ENCODE measurements at regions not wholly inside any gene's neighbourhood (a gene's known extent, or its start where the extent isn't known, plus 50 kb on each side); places are given as distances from the start of the nearest gene placed in this dataset.
"Not testable (repeated sequence)": the region's sequence is repeated elsewhere in the genome, so short reads cannot be mapped to it uniquely, and the experiment has no call there.

DNA sequence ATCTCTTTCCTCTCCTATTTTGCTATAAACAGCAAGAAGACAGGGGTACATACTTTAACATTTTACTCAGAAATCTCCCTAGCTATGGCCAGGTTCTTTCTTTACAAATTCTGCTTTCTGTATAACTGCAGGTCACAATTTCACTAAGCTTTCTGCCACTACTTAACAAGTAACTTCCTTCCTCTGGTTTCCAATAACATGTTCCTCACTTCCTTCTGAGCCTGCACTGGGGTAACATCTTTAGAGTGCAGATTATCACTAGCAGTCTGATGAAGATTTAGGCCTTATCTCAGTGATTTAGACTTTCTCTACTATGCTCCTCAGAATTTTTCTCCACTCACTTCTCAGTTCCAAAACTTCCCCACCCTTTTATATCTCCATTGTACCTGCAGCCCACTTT, 1930.5 kb upstream of the AGA start:
- Histone ChIP-seq H3K4me2 (ENCODE audit: control insufficient read depth, insufficient read depth) (no peak overlapping the region), H3K4me1 (ENCODE audit: control insufficient read depth, insufficient read depth, low read length) (no peaks in the 10 kb centered on the region), H2AFZ (ENCODE audit: control insufficient read depth, low read depth, low read length) (no peak overlapping the region), H3K9me3 (replicated peaks; ENCODE audit: control insufficient read depth, insufficient read depth, low read length) (no peaks in the 10 kb centered on the region), H3K79me2 (ENCODE audit: control insufficient read depth, insufficient read depth, low read length) (no peaks in the 10 kb centered on the region), H3K4me3 (no peak overlapping the region), H4K20me1 (ENCODE audit: control insufficient read depth, insufficient read depth) (no peaks in the 10 kb centered on the region), H3K27me3 (replicated peaks in 1 of 2; ENCODE audit: control insufficient read depth in 2 of 2, insufficient read depth in 2 of 2, low read length in 1 of 2) (no peaks in the 10 kb centered on the region), H3K27ac (ENCODE audit: control insufficient read depth, insufficient read depth) (no peak overlapping the region), H3K36me3 (ENCODE audit: control insufficient read depth in 2 of 2, insufficient read depth in 2 of 2, low read length in 1 of 2) (no peaks in the 10 kb centered on the region), H3K9ac (ENCODE audit: control insufficient read depth, insufficient read depth, low read length) (no peak overlapping the region)
- RAD21 ChIA-PET (ENCODE audit: unreplicated experiment): no interaction called here
- CTCF ChIA-PET: no interaction called here
- in situ Hi-C loops (cut with MboI) (no loop called here), intact Hi-C loops (cut with micrococcal nuclease; ENCODE audit: unreplicated experiment) (no loop called here)
- no peak for ATAC-seq
- no peak for DNase-seq (ENCODE audit: low read depth, low spot score)
- FAIRE-seq: no peak
- POLR2A ChIA-PET: no interaction called here
- SMC1A ChIA-PET (ENCODE audit: uncharacterized antibody, unreplicated experiment): no interaction called here
- no TSS peak for BruUV-seq (replicated peaks)
- no peak for TF ChIP-seq KAT2A (conservative IDR thresholded peaks at IDR 0.05; ENCODE audit: control insufficient read depth, low read depth, low read length)
- TF ChIP-seq NR2C2 (IDR thresholded peaks at IDR 0.05; ENCODE audit: borderline replicate concordance, control insufficient read depth, insufficient read length, low read depth): no peak
- TF ChIP-seq, protein P1, sequence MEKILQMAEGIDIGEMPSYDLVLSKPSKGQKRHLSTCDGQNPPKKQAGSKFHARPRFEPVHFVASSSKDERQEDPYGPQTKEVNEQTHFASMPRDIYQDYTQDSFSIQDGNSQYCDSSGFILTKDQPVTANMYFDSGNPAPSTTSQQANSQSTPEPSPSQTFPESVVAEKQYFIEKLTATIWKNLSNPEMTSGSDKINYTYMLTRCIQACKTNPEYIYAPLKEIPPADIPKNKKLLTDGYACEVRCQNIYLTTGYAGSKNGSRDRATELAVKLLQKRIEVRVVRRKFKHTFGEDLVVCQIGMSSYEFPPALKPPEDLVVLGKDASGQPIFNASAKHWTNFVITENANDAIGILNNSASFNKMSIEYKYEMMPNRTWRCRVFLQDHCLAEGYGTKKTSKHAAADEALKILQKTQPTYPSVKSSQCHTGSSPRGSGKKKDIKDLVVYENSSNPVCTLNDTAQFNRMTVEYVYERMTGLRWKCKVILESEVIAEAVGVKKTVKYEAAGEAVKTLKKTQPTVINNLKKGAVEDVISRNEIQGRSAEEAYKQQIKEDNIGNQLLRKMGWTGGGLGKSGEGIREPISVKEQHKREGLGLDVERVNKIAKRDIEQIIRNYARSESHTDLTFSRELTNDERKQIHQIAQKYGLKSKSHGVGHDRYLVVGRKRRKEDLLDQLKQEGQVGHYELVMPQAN (conservative IDR thresholded peaks at IDR 0.05): no peak
- no peak for TF ChIP-seq ZBED1 (IDR thresholded peaks at IDR 0.05; ENCODE audit: borderline replicate concordance)
- no peak for TF ChIP-seq POLR2AphosphoS2 (IDR thresholded peaks at IDR 0.05; ENCODE audit: low read depth, low read length)
- no peak for TF ChIP-seq CREB1 (IDR thresholded peaks at IDR 0.05; ENCODE audit: low read depth)
- TF ChIP-seq RELA (IDR thresholded peaks at IDR 0.05; ENCODE audit: borderline replicate concordance, partially characterized antibody): no peak
- TF ChIP-seq MEF2B (IDR thresholded peaks at IDR 0.05; ENCODE audit: partially characterized antibody, poor library complexity, severe bottlenecking): no peak
- TF ChIP-seq, protein P2, sequence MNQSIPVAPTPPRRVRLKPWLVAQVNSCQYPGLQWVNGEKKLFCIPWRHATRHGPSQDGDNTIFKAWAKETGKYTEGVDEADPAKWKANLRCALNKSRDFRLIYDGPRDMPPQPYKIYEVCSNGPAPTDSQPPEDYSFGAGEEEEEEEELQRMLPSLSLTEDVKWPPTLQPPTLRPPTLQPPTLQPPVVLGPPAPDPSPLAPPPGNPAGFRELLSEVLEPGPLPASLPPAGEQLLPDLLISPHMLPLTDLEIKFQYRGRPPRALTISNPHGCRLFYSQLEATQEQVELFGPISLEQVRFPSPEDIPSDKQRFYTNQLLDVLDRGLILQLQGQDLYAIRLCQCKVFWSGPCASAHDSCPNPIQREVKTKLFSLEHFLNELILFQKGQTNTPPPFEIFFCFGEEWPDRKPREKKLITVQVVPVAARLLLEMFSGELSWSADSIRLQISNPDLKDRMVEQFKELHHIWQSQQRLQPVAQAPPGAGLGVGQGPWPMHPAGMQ (IDR thresholded peaks at IDR 0.05; ENCODE audit: borderline replicate concordance): no peak
- TF ChIP-seq EGR1 (IDR thresholded peaks at IDR 0.05; ENCODE audit: borderline replicate concordance in 1 of 2, low read depth in 2 of 2, low read length in 2 of 2): no peak
- TF ChIP-seq NR2F1 (conservative IDR thresholded peaks at IDR 0.05): no peak
- no peak for TF ChIP-seq MTA3 (IDR thresholded peaks at IDR 0.05; ENCODE audit: borderline replicate concordance, low read length)
- no peak for TF ChIP-seq BMI1 (IDR thresholded peaks at IDR 0.05; ENCODE audit: borderline replicate concordance)
- no peak for TF ChIP-seq TCF7 (IDR thresholded peaks at IDR 0.05; ENCODE audit: borderline replicate concordance)
- no peak for TF ChIP-seq NBN (IDR thresholded peaks at IDR 0.05)
- TF ChIP-seq SUPT20H (IDR thresholded peaks at IDR 0.05; ENCODE audit: borderline replicate concordance, control insufficient read depth, low read depth, low read length): no peak

DNA sequence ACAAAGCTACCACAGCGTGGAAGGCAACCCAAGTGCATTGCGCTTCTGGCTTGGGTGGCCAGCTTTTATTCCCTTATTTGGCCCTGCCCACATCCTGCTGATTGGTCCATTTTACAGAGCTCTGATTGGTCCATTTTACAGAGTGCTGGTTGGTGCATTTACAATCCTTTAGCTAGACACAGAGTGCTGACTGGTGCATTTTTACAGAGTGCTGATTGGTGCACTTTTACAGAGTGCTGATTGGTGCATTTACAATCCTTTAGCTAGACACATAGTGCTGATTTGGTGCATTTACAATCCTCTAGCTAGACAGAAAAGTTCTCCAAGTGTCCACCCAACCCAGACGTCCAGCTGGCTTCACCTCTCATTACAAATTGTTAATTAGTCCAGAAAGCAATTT, 1936.6 kb upstream of the AGA start:
- in situ Hi-C loops (cut with MboI); BruUV-seq (replicated peaks); ATAC-seq; H4K20me1 ChIP-seq (ENCODE audit: control insufficient read depth, insufficient read depth); H3K79me2 ChIP-seq (ENCODE audit: control insufficient read depth, insufficient read depth, low read length); intact Hi-C loops (cut with micrococcal nuclease; ENCODE audit: unreplicated experiment); RAD21 ChIA-PET (ENCODE audit: unreplicated experiment); H3K9me3 ChIP-seq (replicated peaks; ENCODE audit: control insufficient read depth, insufficient read depth, low read length); H3K27me3 ChIP-seq (replicated peaks in 1 of 2; ENCODE audit: control insufficient read depth in 2 of 2, insufficient read depth in 2 of 2, low read length in 1 of 2); H3K27ac ChIP-seq (ENCODE audit: control insufficient read depth, insufficient read depth); H3K4me1 ChIP-seq (ENCODE audit: control insufficient read depth, insufficient read depth, low read length); H3K4me2 ChIP-seq (ENCODE audit: control insufficient read depth, insufficient read depth); H3K9ac ChIP-seq (ENCODE audit: control insufficient read depth, insufficient read depth, low read length); DNase-seq (ENCODE audit: low read depth, low spot score); H3K4me3 ChIP-seq; H2AFZ ChIP-seq (ENCODE audit: control insufficient read depth, low read depth, low read length); FAIRE-seq; H3K36me3 ChIP-seq (ENCODE audit: control insufficient read depth in 2 of 2, insufficient read depth in 2 of 2, low read length in 1 of 2): not testable (repeated sequence)
- POLR2A ChIA-PET: interaction anchor here (0.5 kb wide), 1 partner anchor 411 kb away, joined by 3 read pairs; no protein-coding TSS in a partner anchor
- SMC1A ChIA-PET (ENCODE audit: uncharacterized antibody, unreplicated experiment): interaction anchor here (0.8 kb wide), 1 partner anchor 9 kb away, joined by 4 read pairs; no protein-coding TSS in a partner anchor
- WGBS (ENCODE audit: insufficient coverage, insufficient replicate concordance, low lambda C conversion rate, missing lambda C conversion rate): 55% methylated on average over 3 of the region's 3 CpGs
- CTCF ChIA-PET: interaction anchor here (0.6 to 1.2 kb wide), 3 partner anchors 9 to 694 kb away, joined by 3 read pairs; no protein-coding TSS in a partner anchor

Data from GM12878 (cell line).